ENCODE measurements at regions not wholly inside any gene's neighbourhood (a gene's known extent, or its start where the extent isn't known, plus 50 kb on each side); places are given as distances from the start of the nearest gene placed in this dataset.
A peak's percentile ranks its signal among the peaks of the same experiment; 100 is the strongest.

- H3K9me3 ChIP-seq (ENCODE audit: severe bottlenecking) = no peaks in the 10 kb centered on the region
- no peak overlapping the region for H3K27ac ChIP-seq
- TF ChIP-seq, protein P1, sequence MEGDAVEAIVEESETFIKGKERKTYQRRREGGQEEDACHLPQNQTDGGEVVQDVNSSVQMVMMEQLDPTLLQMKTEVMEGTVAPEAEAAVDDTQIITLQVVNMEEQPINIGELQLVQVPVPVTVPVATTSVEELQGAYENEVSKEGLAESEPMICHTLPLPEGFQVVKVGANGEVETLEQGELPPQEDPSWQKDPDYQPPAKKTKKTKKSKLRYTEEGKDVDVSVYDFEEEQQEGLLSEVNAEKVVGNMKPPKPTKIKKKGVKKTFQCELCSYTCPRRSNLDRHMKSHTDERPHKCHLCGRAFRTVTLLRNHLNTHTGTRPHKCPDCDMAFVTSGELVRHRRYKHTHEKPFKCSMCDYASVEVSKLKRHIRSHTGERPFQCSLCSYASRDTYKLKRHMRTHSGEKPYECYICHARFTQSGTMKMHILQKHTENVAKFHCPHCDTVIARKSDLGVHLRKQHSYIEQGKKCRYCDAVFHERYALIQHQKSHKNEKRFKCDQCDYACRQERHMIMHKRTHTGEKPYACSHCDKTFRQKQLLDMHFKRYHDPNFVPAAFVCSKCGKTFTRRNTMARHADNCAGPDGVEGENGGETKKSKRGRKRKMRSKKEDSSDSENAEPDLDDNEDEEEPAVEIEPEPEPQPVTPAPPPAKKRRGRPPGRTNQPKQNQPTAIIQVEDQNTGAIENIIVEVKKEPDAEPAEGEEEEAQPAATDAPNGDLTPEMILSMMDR (IDR thresholded peaks at IDR 0.05; ENCODE audit: low read depth, low read length) = no peak
- no peak for DNase-seq
- H3K27me3 ChIP-seq (ENCODE audit: insufficient read depth, low read depth, severe bottlenecking) = no peaks in the 10 kb centered on the region
- no peaks in the 10 kb centered on the region for H3K36me3 ChIP-seq
- no peak overlapping the region for H3K4me3 ChIP-seq (ENCODE audit: low read depth, low read length)
Observed at GRCh38 chr20:48292806-48293205, 507.5 kb upstream of the SULF2 start.

DNA sequence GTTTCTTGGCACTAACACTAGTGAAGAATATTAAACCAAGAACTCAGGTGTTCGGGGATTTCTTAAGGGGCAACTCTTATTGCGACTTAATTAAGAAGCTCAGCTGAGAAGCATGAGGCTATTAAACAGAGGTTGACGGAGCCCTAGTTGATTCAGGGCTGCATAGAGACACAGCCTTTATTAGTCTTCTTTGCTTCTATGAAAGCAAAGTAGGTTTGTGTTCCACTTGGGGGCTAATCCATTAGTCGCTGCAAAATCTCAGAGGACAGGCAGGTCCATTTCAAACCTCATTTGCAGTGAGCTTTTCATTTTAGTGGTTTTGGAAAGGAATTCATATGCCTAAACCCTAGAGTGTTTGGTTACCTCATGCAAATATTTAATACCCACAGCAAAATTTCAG, 506.6 kb upstream of the SULF2 start:
- DNase-seq = no peak
- Histone ChIP-seq H3K9me3 (ENCODE audit: severe bottlenecking) (no peaks in the 10 kb centered on the region), H3K27me3 (ENCODE audit: insufficient read depth, low read depth, severe bottlenecking) (no peaks in the 10 kb centered on the region), H3K27ac (no peak overlapping the region), H3K4me3 (ENCODE audit: low read depth, low read length) (no peak overlapping the region), H3K36me3 (no peaks in the 10 kb centered on the region)
- TF ChIP-seq, protein P1 (IDR thresholded peaks at IDR 0.05; ENCODE audit: low read depth, low read length) = no peak

GRCh38 chr20:48288930-48289507, 503.7 kb upstream of the SULF2 start:
- DNase-seq = no peak
- Histone ChIP-seq H3K9me3 (ENCODE audit: severe bottlenecking) (no peaks in the 10 kb centered on the region), H3K27me3 (ENCODE audit: insufficient read depth, low read depth, severe bottlenecking) (no peaks in the 10 kb centered on the region), H3K36me3 (no peaks in the 10 kb centered on the region), H3K4me3 (ENCODE audit: low read depth, low read length) (no peak overlapping the region), H3K27ac (no peak overlapping the region)
- TF ChIP-seq, protein P1 (IDR thresholded peaks at IDR 0.05; ENCODE audit: low read depth, low read length) = no peak

- no peaks in the 10 kb centered on the region for H3K27me3 ChIP-seq (ENCODE audit: insufficient read depth, low read depth, severe bottlenecking)
- no peak for DNase-seq
- H3K27ac ChIP-seq = peak overlapping the region; percentile 45; the same call in 1 of the 2 replicates
- TF ChIP-seq, protein P1 (IDR thresholded peaks at IDR 0.05; ENCODE audit: low read depth, low read length) = no peak
- no peaks in the 10 kb centered on the region for H3K9me3 ChIP-seq (ENCODE audit: severe bottlenecking)
- H3K36me3 ChIP-seq = no peaks in the 10 kb centered on the region
- H3K4me3 ChIP-seq (ENCODE audit: low read depth, low read length) = no peak overlapping the region
Observed at GRCh38 chr20:48287552-48288170, 502.4 kb upstream of the SULF2 start.

GRCh38 chr20:48287021-48287494, 501.8 kb upstream of the SULF2 start:
- no peak for DNase-seq
- H3K9me3 ChIP-seq (ENCODE audit: severe bottlenecking) = no peaks in the 10 kb centered on the region
- no peaks in the 10 kb centered on the region for H3K36me3 ChIP-seq
- no peak overlapping the region for H3K4me3 ChIP-seq (ENCODE audit: low read depth, low read length)
- peak overlapping the region; percentile 45 for H3K27ac ChIP-seq
- TF ChIP-seq, protein P1 (IDR thresholded peaks at IDR 0.05; ENCODE audit: low read depth, low read length) = no peak
- no peaks in the 10 kb centered on the region for H3K27me3 ChIP-seq (ENCODE audit: insufficient read depth, low read depth, severe bottlenecking)

Measured in WERI-Rb-1 (cell line).